Osteocyte (in vitro differentiated cells): ENCODE measurements at regions not wholly inside any gene's neighbourhood (a gene's known extent, or its start where the extent isn't known, plus 50 kb on each side); places are given as distances from the start of the nearest gene placed in this dataset.
"Not testable (repeated sequence)": the region's sequence is repeated elsewhere in the genome, so short reads cannot be mapped to it uniquely, and the experiment has no call there.

Source experiments
- DNase-seq: peaks from one replicate; pipeline ENCODE4 v3.0.0; 2021; ENCODE audit warnings: mixed read lengths; ENCODE audit not compliant: unreplicated experiment; ENCODE audit errors: extremely low spot score
- H3K27ac Mint-ChIP-seq: one replicate; pipeline ENCODE4 v1.8.0; 2021; ENCODE audit warnings: mild to moderate bottlenecking, mixed read lengths; ENCODE audit not compliant: unreplicated experiment
- H3K27me3 Mint-ChIP-seq: one replicate; pipeline ENCODE4 v1.8.0; 2021; ENCODE audit warnings: mixed read lengths; ENCODE audit not compliant: unreplicated experiment
- H3K36me3 Mint-ChIP-seq: one replicate; pipeline ENCODE4 v1.8.0; 2021; ENCODE audit warnings: mixed read lengths; ENCODE audit not compliant: unreplicated experiment
- H3K4me1 Mint-ChIP-seq: one replicate; pipeline ENCODE4 v1.8.0; 2021; ENCODE audit warnings: mixed read lengths; ENCODE audit not compliant: unreplicated experiment
- H3K4me3 Mint-ChIP-seq: one replicate; pipeline ENCODE4 v1.8.0; 2021; ENCODE audit warnings: mild to moderate bottlenecking, moderate library complexity, mixed read lengths; ENCODE audit not compliant: unreplicated experiment
- H3K9me3 Mint-ChIP-seq: one replicate; pipeline ENCODE4 v1.8.0; 2021; ENCODE audit warnings: mixed read lengths; ENCODE audit not compliant: unreplicated experiment
- TF ChIP-seq, protein P1 (sequence below): fragments of 200-600 bp; sonication (generic); IDR thresholded peaks from 2 replicates; pipeline ENCODE4 v1.5.0; 2021; ENCODE audit warnings: antibody characterized with exemption, mild to moderate bottlenecking, moderate library complexity

DNA sequence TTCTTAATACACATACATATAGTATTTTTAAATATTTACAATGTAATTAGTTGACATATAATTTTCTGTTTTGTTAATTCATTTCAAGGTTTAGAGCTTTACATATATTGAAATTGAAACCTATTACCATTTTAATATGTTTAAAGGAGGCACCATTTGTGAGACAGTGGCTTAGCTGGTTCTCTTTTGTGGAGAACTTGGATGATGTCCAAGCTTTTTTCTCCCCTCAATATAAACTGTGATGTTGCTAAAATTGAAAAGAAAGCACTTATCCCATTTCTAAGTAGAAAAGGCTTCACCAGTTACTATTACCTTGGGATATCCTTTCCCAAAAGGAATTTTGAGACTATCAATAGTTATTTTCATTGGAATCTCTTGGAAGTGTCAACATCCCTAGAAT is 707.2 kb downstream of the NTRK3 start:
- H3K36me3 Mint-ChIP-seq: no peaks in the 10 kb centered on the region
- DNase-seq: no peak
- peaks cover 27% of the 10 kb centered on the region for H3K9me3 Mint-ChIP-seq
- no peaks in the 10 kb centered on the region for H3K4me1 Mint-ChIP-seq
- H3K27ac Mint-ChIP-seq: no peak overlapping the region
- H3K4me3 Mint-ChIP-seq: no peak overlapping the region
- H3K27me3 Mint-ChIP-seq: no peaks in the 10 kb centered on the region
- TF ChIP-seq, protein P1, sequence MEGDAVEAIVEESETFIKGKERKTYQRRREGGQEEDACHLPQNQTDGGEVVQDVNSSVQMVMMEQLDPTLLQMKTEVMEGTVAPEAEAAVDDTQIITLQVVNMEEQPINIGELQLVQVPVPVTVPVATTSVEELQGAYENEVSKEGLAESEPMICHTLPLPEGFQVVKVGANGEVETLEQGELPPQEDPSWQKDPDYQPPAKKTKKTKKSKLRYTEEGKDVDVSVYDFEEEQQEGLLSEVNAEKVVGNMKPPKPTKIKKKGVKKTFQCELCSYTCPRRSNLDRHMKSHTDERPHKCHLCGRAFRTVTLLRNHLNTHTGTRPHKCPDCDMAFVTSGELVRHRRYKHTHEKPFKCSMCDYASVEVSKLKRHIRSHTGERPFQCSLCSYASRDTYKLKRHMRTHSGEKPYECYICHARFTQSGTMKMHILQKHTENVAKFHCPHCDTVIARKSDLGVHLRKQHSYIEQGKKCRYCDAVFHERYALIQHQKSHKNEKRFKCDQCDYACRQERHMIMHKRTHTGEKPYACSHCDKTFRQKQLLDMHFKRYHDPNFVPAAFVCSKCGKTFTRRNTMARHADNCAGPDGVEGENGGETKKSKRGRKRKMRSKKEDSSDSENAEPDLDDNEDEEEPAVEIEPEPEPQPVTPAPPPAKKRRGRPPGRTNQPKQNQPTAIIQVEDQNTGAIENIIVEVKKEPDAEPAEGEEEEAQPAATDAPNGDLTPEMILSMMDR: no peak

DNA sequence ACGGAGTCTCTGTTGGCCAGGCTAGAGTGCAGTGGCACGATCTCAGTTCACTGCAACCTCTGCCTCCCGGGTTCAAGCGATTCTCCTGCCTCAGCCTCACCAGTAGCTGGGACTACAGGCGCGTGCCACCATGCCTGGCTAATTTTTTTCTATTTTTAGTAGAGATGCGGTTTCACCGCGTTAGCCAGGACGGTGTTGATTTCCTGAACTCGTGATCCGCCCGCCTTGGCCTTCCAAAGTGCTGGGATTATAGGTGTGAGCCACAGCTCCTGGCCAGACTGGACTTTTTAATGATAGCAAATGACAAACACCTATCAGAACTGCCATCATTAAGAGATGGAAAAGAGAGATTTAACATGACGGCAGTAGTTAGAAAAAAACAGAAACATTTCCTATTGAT is 707.9 kb downstream of the NTRK3 start:
- not testable (repeated sequence) for H3K27ac Mint-ChIP-seq, H3K4me3 Mint-ChIP-seq, DNase-seq, H3K36me3 Mint-ChIP-seq, H3K27me3 Mint-ChIP-seq, H3K4me1 Mint-ChIP-seq
- H3K9me3 Mint-ChIP-seq: peaks cover 25% of the 10 kb centered on the region

DNA sequence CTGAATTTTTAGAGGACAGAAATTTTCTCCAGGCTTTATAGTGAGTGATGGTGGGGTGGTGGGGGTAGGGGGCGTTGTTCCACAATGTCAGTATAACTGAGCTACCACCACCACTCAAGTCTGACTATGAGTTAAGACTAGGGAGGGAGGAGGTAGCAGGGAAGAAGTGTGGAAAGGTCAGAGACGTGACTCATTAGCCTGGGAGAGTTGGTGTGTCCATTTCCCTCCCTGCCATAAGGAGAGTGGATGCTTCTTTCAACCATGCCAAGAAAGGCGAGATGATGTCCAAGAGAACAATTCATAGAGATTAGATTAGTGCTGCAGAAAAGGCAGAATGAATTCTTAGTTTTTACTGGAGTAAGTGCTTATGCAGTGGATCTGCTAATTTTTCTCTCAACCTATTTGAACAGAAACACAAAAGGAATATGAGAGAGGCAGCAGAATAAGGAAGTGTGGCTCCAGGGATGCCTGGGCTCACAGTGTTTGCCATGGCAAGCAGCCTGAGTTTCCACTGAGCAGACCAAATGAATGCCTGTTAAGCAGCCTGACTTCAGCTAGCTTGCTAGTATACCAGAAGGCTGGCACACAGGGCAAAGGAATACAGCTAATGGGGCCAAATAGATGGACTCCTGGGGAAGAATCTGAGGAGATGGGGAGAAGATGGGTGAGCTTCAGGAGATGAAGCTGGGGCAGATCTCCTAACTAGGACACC is 708.9 kb downstream of the NTRK3 start:
- Mint-ChIP-seq H3K27me3 (no peaks in the 10 kb centered on the region), H3K4me3 (no peak overlapping the region), H3K27ac (no peak overlapping the region), H3K9me3 (peaks cover 24% of the 10 kb centered on the region), H3K36me3 (no peaks in the 10 kb centered on the region), H3K4me1 (no peaks in the 10 kb centered on the region)
- TF ChIP-seq, protein P1: no peak
- DNase-seq: no peak

DNA sequence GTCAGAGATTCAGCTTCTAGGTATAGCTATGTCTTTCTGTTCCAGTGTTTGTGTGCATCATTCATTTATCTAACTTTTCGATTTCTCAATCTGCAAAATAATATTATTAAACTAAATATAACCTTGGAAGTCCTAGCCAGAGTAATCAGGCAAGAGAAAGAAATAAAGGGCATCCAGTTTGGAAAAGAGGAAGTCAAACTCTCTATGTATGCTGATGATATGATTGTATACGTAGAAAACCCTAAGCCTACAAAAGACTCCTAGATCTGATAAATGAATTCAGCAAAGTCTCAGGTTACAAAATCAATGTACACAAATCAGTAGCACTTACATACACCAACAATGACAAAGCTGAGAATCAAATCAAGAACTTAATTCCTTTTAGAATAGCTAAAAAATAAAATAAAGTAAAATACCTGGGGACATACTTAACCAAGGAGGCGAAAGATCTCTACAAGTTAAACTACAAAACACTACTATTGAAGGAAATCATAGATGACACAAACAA is 718.2 kb downstream of the NTRK3 start:
- no peaks in the 10 kb centered on the region for H3K36me3 Mint-ChIP-seq
- H3K27me3 Mint-ChIP-seq: no peaks in the 10 kb centered on the region
- TF ChIP-seq, protein P1: no peak
- no peak for DNase-seq
- H3K4me3 Mint-ChIP-seq: no peak overlapping the region
- H3K9me3 Mint-ChIP-seq: peaks cover 17% of the 10 kb centered on the region
- H3K27ac Mint-ChIP-seq: no peak overlapping the region
- no peaks in the 10 kb centered on the region for H3K4me1 Mint-ChIP-seq

DNA sequence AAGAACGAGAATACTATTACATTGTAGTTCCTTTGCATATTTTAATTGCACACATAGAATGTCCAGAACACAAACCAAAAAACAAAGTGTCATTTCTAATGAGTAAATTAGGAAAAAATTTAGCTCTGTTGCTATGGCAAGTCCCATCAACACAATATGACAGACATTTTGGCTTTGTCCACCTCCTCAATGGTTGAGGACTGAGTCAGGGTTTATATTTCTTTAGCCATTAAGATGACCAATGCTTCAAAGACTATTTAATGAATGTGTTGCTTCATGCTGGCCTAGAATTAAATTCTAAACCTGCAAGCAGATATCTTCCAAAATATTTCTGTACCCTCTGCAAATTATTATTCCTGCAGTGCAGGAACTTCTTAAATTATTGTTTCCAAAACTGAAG is 719.2 kb downstream of the NTRK3 start:
- Mint-ChIP-seq H3K27me3 (no peaks in the 10 kb centered on the region), H3K4me3 (no peak overlapping the region), H3K27ac (no peak overlapping the region), H3K9me3 (peaks cover 16% of the 10 kb centered on the region), H3K36me3 (no peaks in the 10 kb centered on the region), H3K4me1 (no peaks in the 10 kb centered on the region)
- TF ChIP-seq, protein P1: no peak
- DNase-seq: no peak

DNA sequence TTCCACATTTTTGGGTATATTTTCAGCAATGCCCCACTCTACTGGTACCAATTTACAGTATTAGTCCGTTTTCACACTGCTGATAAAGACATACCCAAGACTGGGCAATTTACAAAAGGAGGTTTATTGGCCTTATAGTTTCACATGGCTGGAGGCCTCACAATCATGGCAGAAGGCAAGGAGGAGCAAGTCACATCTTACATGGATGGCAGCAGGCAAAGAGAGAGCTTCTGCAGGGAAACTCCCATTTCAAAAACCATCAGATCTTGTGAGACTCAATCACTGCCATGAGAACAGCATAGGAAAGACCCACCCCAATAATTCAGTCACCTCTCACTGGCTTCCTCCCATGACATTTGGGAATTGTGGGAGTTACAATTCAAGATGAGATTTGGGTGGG is 722.9 kb downstream of the NTRK3 start:
- H3K36me3 Mint-ChIP-seq, H3K4me1 Mint-ChIP-seq, H3K27ac Mint-ChIP-seq, H3K4me3 Mint-ChIP-seq, H3K27me3 Mint-ChIP-seq, DNase-seq: not testable (repeated sequence)
- H3K9me3 Mint-ChIP-seq: peaks cover 12% of the 10 kb centered on the region
